NCI-H2227 (cell line): ENCODE measurements at regions not wholly inside any gene's neighbourhood (a gene's known extent, or its start where the extent isn't known, plus 50 kb on each side); places are given as distances from the start of the nearest gene placed in this dataset.

ENCODE experiments used
- DNase-seq: peaks from one replicate; lab custom pipeline; 2025; ENCODE audit not compliant: unreplicated experiment; lab: John Stamatoyannopoulos, UW

DNA sequence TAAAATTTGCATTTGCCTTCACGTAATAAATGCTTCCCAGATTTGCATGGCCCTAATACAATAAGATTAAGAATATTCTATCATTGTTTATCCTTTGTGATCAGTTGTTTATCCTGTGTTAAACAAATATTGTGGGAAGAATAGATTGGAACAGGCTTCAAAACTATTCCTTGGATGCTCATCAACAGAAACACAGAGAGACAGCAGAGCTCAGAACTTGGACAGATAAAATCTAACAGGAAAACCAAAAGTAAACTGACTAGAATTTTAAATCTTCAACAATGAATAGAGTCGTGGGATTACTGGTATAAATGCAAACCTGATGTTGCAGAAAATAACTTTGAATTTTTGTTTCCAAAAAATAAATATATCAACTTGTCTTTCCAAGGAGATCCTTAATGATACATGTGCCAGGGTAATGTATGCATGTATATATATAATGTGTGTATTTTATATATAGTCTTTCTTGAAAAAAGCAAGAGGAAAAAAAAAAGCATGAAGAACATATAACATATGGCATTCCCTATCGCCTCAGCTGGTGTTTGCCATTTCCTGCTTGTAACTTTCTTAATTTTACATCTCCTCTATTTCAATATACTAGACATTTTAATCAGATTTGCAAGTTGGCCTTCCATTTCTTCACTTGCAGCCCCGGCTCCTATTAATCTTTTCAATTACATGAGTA is 59.9 kb upstream of the TANK start:
- DNase-seq = no peak

DNA sequence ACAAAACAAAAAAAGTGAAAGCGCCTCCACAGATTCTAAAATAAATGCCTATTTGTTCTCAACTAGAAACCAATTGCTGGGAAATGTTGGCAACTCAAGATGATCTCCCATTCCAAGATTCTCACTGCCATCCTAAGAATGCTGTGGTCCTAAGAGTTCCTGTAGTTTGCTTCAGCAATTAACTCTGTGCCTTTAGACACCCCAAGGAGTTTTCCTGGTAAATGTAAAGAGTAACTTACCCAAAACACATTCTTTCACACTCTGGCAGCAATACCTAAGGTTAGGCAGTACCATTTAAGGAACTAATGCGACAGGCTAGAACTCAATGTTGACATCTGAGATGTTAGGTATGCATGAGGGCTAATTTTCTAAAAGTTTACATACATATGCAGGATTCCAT is 58.8 kb upstream of the TANK start:
- no peak for DNase-seq

DNA sequence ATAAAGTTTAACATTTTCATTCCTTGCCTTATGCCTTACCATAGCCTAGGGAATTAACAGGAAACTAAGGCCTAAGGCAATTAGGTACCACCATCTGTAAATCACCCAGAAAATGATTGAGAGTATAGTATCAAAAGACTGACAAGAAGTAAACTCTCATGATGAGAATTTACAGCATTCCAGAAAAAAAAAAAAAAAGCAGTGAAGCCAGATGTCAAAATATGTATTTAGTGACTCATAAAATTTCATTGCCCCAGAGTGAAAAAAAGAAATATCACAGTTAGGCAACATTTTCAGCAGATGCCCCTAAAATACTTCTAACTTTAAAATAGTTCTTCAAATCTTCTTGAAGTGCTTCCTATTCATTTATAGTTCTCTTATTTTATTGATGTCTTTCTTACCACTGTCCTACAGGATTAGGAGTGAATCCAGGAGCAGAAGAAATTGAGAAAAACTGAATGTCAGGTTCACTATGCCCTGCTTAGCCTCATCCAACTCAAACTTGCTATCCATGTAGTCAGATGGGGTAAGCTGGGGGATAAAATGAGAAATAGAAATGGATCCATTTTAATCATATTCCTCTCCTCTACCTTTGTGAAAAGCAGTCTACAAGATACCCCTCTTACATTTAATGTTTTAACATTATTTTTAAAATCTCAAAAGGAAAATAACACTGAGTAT is 57.3 kb upstream of the TANK start:
- DNase-seq = no peak

GRCh38 chr2:161103451-161103831 is 56.8 kb upstream of the TANK start:
- DNase-seq = no peak

- DNase-seq = no peak
These were observed 56.1 kb upstream of the TANK start for GRCh38 chr2:161104054-161104553.

GRCh38 chr2:161107265-161107664 is 53.0 kb upstream of the TANK start:
- no peak for DNase-seq
